Glutamatergic neuron (in vitro differentiated cells): ENCODE measurements at regions not wholly inside any gene's neighbourhood (a gene's known extent, or its start where the extent isn't known, plus 50 kb on each side); places are given as distances from the start of the nearest gene placed in this dataset.

ENCODE experiments used
- DNase-seq: peaks from one replicate; pipeline ENCODE4 v3.0.0; 2022
- H3K27ac Mint-ChIP-seq: one replicate; pipeline ENCODE4 v1.8.0; 2020; ENCODE audit warnings: mild to moderate bottlenecking, mixed read lengths, inconsistent platforms; ENCODE audit not compliant: unreplicated experiment
- H3K27me3 Mint-ChIP-seq: one replicate; pipeline ENCODE4 v1.8.0; 2020; ENCODE audit warnings: mild to moderate bottlenecking, moderate library complexity, mixed read lengths, inconsistent platforms; ENCODE audit not compliant: unreplicated experiment
- H3K36me3 Mint-ChIP-seq: one replicate; pipeline ENCODE4 v1.8.0; 2020; ENCODE audit warnings: mild to moderate bottlenecking, mixed read lengths, inconsistent platforms; ENCODE audit not compliant: unreplicated experiment
- H3K4me1 Mint-ChIP-seq: one replicate; pipeline ENCODE4 v1.8.0; 2020; ENCODE audit warnings: mild to moderate bottlenecking, low read depth, mixed read lengths, inconsistent platforms; ENCODE audit not compliant: unreplicated experiment
- H3K4me3 Mint-ChIP-seq: one replicate; pipeline ENCODE4 v1.8.0; 2020; ENCODE audit warnings: mild to moderate bottlenecking, mixed read lengths, inconsistent platforms; ENCODE audit not compliant: unreplicated experiment
- H3K9me3 Mint-ChIP-seq: one replicate; pipeline ENCODE4 v1.8.0; 2020; ENCODE audit warnings: mild to moderate bottlenecking, moderate library complexity, mixed read lengths, inconsistent platforms; ENCODE audit not compliant: unreplicated experiment
- TF ChIP-seq, protein P1 (sequence below): fragments of 200-600 bp; sonication (generic); IDR thresholded peaks from one replicate; pipeline ENCODE4 v1.5.0; 2021; ENCODE audit not compliant: partially characterized antibody, unreplicated experiment

- Mint-ChIP-seq H3K4me3 (no peak overlapping the region), H3K4me1 (peaks cover 2% of the 10 kb centered on the region), H3K27me3 (no peaks in the 10 kb centered on the region), H3K27ac (no peak overlapping the region), H3K36me3 (no peaks in the 10 kb centered on the region), H3K9me3 (no peaks in the 10 kb centered on the region)
- TF ChIP-seq, protein P1, sequence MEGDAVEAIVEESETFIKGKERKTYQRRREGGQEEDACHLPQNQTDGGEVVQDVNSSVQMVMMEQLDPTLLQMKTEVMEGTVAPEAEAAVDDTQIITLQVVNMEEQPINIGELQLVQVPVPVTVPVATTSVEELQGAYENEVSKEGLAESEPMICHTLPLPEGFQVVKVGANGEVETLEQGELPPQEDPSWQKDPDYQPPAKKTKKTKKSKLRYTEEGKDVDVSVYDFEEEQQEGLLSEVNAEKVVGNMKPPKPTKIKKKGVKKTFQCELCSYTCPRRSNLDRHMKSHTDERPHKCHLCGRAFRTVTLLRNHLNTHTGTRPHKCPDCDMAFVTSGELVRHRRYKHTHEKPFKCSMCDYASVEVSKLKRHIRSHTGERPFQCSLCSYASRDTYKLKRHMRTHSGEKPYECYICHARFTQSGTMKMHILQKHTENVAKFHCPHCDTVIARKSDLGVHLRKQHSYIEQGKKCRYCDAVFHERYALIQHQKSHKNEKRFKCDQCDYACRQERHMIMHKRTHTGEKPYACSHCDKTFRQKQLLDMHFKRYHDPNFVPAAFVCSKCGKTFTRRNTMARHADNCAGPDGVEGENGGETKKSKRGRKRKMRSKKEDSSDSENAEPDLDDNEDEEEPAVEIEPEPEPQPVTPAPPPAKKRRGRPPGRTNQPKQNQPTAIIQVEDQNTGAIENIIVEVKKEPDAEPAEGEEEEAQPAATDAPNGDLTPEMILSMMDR: no peak
- no peak for DNase-seq
Measured at GRCh38 chr2:116948258-116948657, 866.2 kb upstream of the DDX18 start.

DNA sequence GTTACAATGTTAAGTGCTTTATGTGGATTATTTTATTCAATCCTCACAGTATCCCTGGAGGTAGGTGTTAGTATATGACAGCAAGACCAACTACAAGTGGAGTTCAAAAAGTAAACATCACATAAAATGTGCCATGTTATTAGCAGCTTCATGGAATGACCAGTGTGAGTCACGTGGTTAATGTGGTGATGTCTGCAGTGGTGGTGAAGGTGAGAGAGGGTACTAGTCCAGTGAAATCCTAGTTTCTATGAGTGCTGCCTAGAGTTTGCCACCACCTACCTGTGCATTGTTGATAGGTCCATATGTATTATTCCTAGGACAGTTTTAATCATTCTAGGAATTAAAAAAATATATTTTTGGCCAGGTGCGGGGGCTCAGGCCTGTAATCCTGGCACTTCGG lies 865.2 kb upstream of the DDX18 start:
- TF ChIP-seq, protein P1: no peak
- Mint-ChIP-seq H3K27ac (no peak overlapping the region), H3K4me3 (no peak overlapping the region), H3K27me3 (no peaks in the 10 kb centered on the region), H3K9me3 (no peaks in the 10 kb centered on the region), H3K36me3 (no peaks in the 10 kb centered on the region), H3K4me1 (no peaks in the 10 kb centered on the region)
- no peak for DNase-seq

DNA sequence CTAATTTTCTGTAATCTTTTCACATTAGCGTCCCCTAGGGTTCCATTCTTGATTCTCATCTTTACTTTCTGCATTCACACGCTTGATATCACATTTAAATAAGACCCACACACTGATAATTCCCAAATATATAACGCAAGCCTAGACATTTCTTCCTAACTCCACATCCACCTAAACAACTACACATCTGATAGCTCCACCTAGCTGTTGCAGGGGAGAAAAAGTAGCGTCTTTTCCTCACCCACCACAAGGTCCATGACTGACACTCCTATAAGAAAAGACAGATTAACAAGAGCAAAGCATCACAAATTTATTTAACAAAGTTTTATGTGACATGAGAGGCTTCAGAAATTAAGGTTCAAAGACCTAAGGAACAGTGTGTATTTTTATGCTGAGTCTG lies 862.2 kb upstream of the DDX18 start:
- no peak for DNase-seq
- Mint-ChIP-seq H3K9me3 (no peaks in the 10 kb centered on the region), H3K4me3 (no peak overlapping the region), H3K27me3 (no peaks in the 10 kb centered on the region), H3K27ac (no peak overlapping the region), H3K36me3 (no peaks in the 10 kb centered on the region), H3K4me1 (no peaks in the 10 kb centered on the region)
- TF ChIP-seq, protein P1: no peak

- H3K36me3 Mint-ChIP-seq: peaks cover 4% of the 10 kb centered on the region
- H3K27me3 Mint-ChIP-seq: peaks cover 1% of the 10 kb centered on the region
- no peaks in the 10 kb centered on the region for H3K9me3 Mint-ChIP-seq
- DNase-seq: no peak
- no peak overlapping the region for H3K27ac Mint-ChIP-seq
- H3K4me1 Mint-ChIP-seq: no peaks in the 10 kb centered on the region
- TF ChIP-seq, protein P1: no peak
- H3K4me3 Mint-ChIP-seq: no peak overlapping the region
Measured at GRCh38 chr2:116955646-116956045, 858.8 kb upstream of the DDX18 start.

- Mint-ChIP-seq H3K9me3 (no peaks in the 10 kb centered on the region), H3K27ac (no peak overlapping the region), H3K4me1 (no peaks in the 10 kb centered on the region), H3K27me3 (peaks cover under 1% of the 10 kb centered on the region), H3K36me3 (no peaks in the 10 kb centered on the region), H3K4me3 (no peak overlapping the region)
- DNase-seq: no peak
- TF ChIP-seq, protein P1: no peak
Measured at GRCh38 chr2:116975608-116976007, 838.9 kb upstream of the DDX18 start.
